Adrenal gland (tissue), 5 donors: ENCODE measurements at regions not wholly inside any gene's neighbourhood (a gene's known extent, or its start where the extent isn't known, plus 50 kb on each side); places are given as distances from the start of the nearest gene placed in this dataset.
"Not testable (repeated sequence)": the region's sequence is repeated elsewhere in the genome, so short reads cannot be mapped to it uniquely, and the experiment has no call there.

ENCODE experiments used
- CTCF ChIP-seq, 6 experiments: fragments of 450-650 bp in 4 of 6; fragments of 200-600 bp in 2 of 6; sonication (generic) in 1 of 6; IDR thresholded peaks; 1 replicate in 5 of 6; 2 replicates in 1 of 6; pipeline versions ENCODE4 v1.5.1 to v1.8.0; 2016 to 2021; ENCODE audit warnings: antibody characterized with exemption in 6 of 6, mild to moderate bottlenecking in 2 of 6, moderate library complexity in 1 of 6
- POLR2A ChIP-seq, 2 donors: fragments of 450-650 bp; IDR thresholded peaks; one replicate each; pipeline ENCODE4 v1.6.1; 2017; ENCODE audit warnings: antibody characterized with exemption in 2 of 2, mild to moderate bottlenecking in 2 of 2, moderate library complexity in 1 of 2
- donor health status: DM: no; HTN: no; CAD: no.

- TF ChIP-seq POLR2A, CTCF (IDR thresholded peaks at IDR 0.05): not testable (repeated sequence)
These were observed 66.3 kb downstream of the NPIPB11 start for GRCh38 chr16:29340235-29340634.
